ENCODE measurements at regions not wholly inside any gene's neighbourhood (a gene's known extent, or its start where the extent isn't known, plus 50 kb on each side); places are given as distances from the start of the nearest gene placed in this dataset.

DNA sequence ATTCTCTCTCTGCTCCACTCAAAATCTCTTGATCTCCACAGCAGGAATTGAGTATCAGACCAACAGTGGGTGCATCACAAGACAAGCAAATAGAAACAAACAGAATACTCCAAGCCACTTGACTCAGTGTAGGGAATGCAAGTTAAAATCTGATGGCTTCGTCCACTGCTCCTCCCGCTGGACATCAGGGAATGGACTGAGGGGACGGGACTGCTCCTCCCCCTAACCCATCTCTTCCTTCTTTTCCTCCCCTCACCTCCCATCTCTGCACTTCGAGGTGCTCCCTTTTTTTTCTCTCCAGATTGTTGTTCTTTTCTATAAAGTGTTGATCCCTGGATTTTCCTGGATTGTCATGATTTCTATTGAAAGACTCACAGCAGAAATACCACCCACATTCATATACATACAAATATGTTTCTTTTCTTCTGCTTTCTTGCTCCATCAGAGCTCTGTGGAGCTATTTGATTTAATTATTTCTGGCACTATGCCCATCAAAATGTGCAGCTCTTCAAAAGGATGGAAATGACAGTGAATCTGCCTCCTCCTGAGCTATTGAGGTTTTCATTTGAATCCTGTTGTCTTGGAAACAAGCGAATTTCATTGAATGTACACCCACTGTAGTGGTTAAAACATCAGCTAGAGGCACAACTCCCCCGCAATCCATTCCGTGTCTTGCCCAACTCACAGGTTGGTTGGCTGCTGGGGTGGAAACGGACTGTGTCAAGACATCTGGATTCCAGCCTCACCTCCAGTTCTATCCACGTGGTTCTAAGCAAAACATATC, 199.7 kb downstream of the SPTSSA start:
- no peak for DNase-seq (ENCODE audit: low spot score)
- Histone ChIP-seq H2AFZ (replicated peaks) (no peak overlapping the region), H3K9ac (no peak overlapping the region), H3K4me1 (no peaks in the 10 kb centered on the region), H3K4me3 (no peak overlapping the region), H3F3A (ENCODE audit: low read depth) (no peaks in the 10 kb centered on the region), H4K20me1 (ENCODE audit: low read depth) (no peaks in the 10 kb centered on the region), H3K79me2 (ENCODE audit: low read depth) (no peaks in the 10 kb centered on the region), H3K27ac (no peak overlapping the region), H3K9me3 (ENCODE audit: low read depth) (no peaks in the 10 kb centered on the region), H3K36me3 (no peaks in the 10 kb centered on the region), H3K27me3 (no peaks in the 10 kb centered on the region), H3K4me2 (no peak overlapping the region)
- no peaks in the 10 kb centered on the region for H3K36me3 Mint-ChIP-seq
- H3K27ac Mint-ChIP-seq, result no peak overlapping the region
- no peak for TF ChIP-seq CTCF (IDR thresholded peaks at IDR 0.05)
- no peak for TF ChIP-seq EZH2 (IDR thresholded peaks at IDR 0.05)
- peaks cover 3% of the 10 kb centered on the region for H3K4me1 Mint-ChIP-seq
- H3K27me3 Mint-ChIP-seq (ENCODE audit: insufficient read depth, low read depth), result no peaks in the 10 kb centered on the region
- no peaks in the 10 kb centered on the region for H3K9me3 Mint-ChIP-seq
- no peak overlapping the region for H3K4me3 Mint-ChIP-seq

DNA sequence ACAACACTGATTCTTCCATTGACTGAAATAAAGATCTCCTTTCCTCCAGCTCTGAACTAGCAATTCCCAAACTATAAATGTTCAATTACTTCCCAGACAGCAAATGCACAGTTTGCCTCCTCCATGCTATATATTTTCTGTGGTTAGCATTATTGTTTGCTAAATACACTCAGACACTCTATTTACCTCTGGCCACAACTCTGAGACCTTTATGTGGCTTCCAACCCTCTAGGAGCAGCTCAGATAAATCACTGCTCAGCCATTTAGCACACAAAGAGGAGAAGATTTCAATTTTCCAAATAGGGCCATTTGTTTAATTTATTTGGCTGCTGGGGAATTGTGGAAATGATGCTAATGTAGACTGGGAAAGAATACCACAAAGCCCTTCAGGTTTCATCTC, 202.0 kb downstream of the SPTSSA start:
- Histone ChIP-seq H3K9ac (no peak overlapping the region), H2AFZ (replicated peaks) (no peak overlapping the region), H3K4me3 (no peak overlapping the region), H3K9me3 (ENCODE audit: low read depth) (no peaks in the 10 kb centered on the region), H4K20me1 (ENCODE audit: low read depth) (no peaks in the 10 kb centered on the region), H3K79me2 (ENCODE audit: low read depth) (no peaks in the 10 kb centered on the region), H3F3A (ENCODE audit: low read depth) (no peaks in the 10 kb centered on the region), H3K4me1 (no peaks in the 10 kb centered on the region), H3K36me3 (no peaks in the 10 kb centered on the region), H3K27me3 (no peaks in the 10 kb centered on the region), H3K27ac (no peak overlapping the region), H3K4me2 (no peak overlapping the region)
- Mint-ChIP-seq H3K27ac (no peak overlapping the region), H3K4me1 (peaks cover 3% of the 10 kb centered on the region), H3K4me3 (no peak overlapping the region), H3K36me3 (no peaks in the 10 kb centered on the region), H3K9me3 (no peaks in the 10 kb centered on the region), H3K27me3 (ENCODE audit: insufficient read depth, low read depth) (no peaks in the 10 kb centered on the region)
- DNase-seq (ENCODE audit: low spot score), result no peak
- TF ChIP-seq EZH2 (IDR thresholded peaks at IDR 0.05) (no peak), EZH2phosphoT487 (IDR thresholded peaks at IDR 0.05) (no peak), CTCF (IDR thresholded peaks at IDR 0.05) (no peak)

GRCh38 chr14:34258318-34258717, 203.7 kb downstream of the SPTSSA start:
- H3K27ac ChIP-seq, result no peak overlapping the region
- H3F3A ChIP-seq (ENCODE audit: low read depth), result no peaks in the 10 kb centered on the region
- no peak overlapping the region for H3K4me2 ChIP-seq
- no peaks in the 10 kb centered on the region for H3K36me3 ChIP-seq
- no peak for TF ChIP-seq EZH2 (IDR thresholded peaks at IDR 0.05)
- no peak for TF ChIP-seq CTCF (IDR thresholded peaks at IDR 0.05)
- no peak for TF ChIP-seq EZH2phosphoT487 (IDR thresholded peaks at IDR 0.05)
- H3K4me3 ChIP-seq, result no peak overlapping the region
- no peaks in the 10 kb centered on the region for H4K20me1 ChIP-seq (ENCODE audit: low read depth)
- peaks cover 7% of the 10 kb centered on the region for H3K4me1 ChIP-seq
- H2AFZ ChIP-seq (replicated peaks), result no peak overlapping the region
- no peaks in the 10 kb centered on the region for H3K27me3 ChIP-seq
- no peak overlapping the region for H3K27ac Mint-ChIP-seq
- no peaks in the 10 kb centered on the region for H3K27me3 Mint-ChIP-seq (ENCODE audit: insufficient read depth, low read depth)
- H3K79me2 ChIP-seq (ENCODE audit: low read depth), result no peaks in the 10 kb centered on the region
- DNase-seq (ENCODE audit: low spot score), result no peak
- no peaks in the 10 kb centered on the region for H3K9me3 Mint-ChIP-seq
- no peaks in the 10 kb centered on the region for H3K9me3 ChIP-seq (ENCODE audit: low read depth)
- no peak overlapping the region for H3K4me3 Mint-ChIP-seq
- peaks cover 11% of the 10 kb centered on the region for H3K4me1 Mint-ChIP-seq
- no peak overlapping the region for H3K9ac ChIP-seq
- H3K36me3 Mint-ChIP-seq, result no peaks in the 10 kb centered on the region
